SK-MEL-5 (cell line): ENCODE measurements at regions not wholly inside any gene's neighbourhood (a gene's known extent, or its start where the extent isn't known, plus 50 kb on each side); places are given as distances from the start of the nearest gene placed in this dataset.

ENCODE experiments used
- DNase-seq: peaks from one replicate; pipeline ENCODE4 v3.0.0-alpha.2; 2016; ENCODE audit warnings: low read depth, low spot score
- in situ Hi-C: cut with HindIII; loops from 2 replicates; pipeline ENCODE4 v1.10.0; 2016; ENCODE audit warnings: low sequenced_read_pairs, high pct_unique_total_duplicates, low pct_unique_long_range_greater_than_20kb

DNA sequence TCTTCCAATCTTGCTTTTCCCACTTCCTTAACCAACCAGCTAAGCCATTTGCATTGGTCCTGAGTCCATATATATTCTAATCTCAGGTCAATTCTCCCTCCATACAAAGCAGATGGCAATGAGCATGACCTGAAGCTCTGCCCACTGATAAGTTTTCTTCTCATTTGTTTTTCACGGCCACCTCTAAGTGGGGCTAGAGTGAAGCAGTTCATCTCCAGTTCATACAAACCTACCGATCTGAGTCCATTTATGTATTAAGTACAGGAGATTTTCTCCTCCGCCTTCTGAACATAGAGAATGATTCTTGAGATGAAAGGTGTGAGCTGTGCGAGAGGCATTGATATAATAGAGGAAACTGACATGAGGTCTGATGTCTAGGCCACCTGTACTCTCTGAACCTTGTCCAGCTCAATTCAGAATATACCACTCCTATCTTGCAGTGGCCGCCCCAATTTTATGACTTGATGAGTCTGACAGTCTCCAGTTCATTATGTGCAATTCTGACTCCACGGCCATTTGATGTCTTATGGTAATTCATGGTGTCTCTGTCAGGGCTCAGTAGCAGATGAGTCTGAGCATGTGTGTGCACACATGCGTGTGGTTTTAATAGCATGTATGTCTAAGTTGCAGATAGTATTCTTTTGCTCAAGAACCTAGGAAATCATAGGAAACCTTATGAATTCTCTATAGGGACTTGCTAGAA is 329.8 kb downstream of the PMP22 start:
- no peak for DNase-seq
- in situ Hi-C loops: no loop called here

DNA sequence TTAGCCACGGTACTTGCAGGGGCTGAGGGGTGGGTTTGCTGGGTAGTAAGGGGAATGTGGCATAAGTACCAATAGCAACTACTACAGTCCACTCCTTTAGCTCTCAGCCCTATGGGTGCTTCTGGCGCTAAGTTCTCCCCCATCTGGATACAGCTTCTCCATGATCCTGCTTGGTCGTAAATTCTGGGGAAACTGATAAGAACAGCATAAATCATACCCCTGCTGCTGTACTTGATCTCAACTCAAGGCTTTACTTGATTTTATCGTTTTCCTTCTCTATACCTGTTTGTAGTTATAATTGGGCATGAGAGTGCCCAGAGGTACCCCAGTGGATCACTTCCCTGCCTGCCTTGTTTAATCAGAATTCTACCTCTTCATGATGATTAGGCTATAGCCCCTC is 331.4 kb downstream of the PMP22 start:
- DNase-seq: no peak
- in situ Hi-C loops: no loop called here

DNA sequence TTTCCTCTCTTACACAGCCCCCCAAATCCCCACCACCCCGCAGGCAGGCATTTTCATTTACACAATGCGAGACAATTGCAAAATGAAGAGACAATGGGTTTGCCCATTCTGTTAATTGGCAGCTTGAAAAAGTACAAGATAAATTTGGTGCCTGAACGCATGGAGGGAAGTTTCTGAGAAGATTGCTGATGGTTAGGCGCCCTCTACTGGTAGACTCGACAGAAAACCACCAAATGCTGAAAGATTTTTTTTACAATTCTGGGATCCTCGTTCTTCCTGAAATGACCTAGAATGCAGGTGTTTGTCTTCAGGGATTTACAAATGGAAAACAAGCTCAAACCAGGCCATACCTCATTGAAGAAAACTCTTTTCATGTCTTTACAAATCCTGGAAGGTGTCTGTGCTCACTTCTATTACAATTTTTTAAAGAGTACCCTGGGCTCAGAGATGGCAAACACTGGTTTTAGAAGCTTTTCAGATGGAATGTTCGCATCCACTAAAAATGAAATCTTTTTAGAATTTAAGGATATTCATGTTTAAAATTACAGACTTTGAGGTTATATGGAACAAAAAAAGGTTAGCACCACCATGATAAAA is 338.5 kb downstream of the PMP22 start:
- in situ Hi-C loops: no loop called here
- peak; percentile 67 for DNase-seq

DNA sequence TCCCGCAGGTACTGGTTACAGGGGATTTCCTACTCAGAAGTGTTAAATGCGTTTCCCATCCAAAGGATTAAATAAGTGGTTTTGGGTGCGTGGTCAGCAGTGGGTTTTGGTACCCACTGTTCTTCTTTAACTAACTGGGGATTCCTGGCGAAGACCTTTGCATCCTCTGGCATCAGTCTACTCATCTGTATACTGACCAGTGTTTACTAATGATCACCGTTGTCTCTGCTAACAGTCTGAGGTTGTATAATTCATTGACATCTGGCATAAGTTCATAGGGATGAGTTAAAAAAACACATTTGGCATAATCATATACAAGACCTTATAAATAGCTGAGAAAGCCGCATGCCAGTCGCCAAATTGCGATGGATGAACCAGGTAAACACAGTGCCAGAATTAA is 339.1 kb downstream of the PMP22 start:
- DNase-seq: no peak
- in situ Hi-C loops: no loop called here

DNA sequence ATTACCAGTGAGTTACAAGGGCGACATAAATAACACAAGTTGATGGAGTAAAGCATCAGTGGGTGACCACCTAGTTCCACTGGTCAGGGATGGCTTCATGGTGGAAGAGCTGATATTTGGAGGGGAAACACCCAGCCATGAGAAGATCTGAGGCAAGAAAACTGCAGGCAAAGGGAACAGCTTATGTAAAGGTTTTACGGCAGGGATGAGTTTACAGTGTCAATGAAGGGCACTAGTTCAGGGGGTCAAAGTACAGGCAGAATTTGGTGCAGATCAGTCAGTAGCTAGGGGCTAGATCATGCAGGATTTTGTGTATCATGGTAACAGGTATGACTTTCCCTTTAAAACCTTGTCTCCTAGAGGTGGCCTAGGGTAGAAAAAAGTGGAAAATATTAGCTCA is 339.6 kb downstream of the PMP22 start:
- in situ Hi-C loops: no loop called here
- no peak for DNase-seq

DNA sequence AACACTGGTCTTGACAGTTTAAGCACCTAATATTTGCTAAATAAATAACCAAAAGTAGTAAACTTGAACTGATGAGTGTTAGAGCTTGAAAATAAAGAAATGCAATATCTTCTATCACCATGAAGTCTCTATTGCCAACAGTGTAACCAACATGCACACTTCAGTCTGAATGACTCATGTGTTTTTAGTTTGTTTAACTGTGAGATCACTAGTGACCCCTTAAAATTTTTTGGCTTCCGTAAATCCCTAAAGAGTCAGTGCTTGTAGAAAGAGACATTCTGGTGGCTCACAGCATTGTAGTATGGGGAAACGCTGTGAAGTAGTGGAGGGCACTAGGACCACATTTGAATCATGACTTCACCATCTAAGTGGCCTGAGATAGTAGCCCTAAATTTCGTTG is 341.1 kb downstream of the PMP22 start:
- no peak for DNase-seq
- in situ Hi-C loops: no loop called here

DNA sequence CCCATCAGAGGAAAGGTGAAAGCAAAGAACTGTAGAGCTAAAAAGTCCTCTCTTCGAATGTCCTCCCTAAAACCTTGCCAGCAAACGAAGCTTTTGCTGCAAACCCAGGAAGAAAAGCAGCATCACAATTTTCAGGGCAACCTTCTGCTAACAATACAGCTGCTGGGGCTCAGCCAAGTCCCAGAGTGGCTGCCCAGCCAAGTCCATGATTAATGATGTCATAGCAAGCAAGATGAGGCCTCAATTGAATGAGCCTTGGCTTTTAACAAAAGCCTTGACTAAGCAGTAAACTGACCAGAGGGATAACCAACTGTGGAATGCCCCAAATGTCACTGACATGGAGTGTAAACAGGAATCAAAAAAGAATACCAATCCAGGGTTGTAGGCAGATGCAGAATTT is 342.7 kb downstream of the PMP22 start:
- no peak for DNase-seq
- in situ Hi-C loops: no loop called here

DNA sequence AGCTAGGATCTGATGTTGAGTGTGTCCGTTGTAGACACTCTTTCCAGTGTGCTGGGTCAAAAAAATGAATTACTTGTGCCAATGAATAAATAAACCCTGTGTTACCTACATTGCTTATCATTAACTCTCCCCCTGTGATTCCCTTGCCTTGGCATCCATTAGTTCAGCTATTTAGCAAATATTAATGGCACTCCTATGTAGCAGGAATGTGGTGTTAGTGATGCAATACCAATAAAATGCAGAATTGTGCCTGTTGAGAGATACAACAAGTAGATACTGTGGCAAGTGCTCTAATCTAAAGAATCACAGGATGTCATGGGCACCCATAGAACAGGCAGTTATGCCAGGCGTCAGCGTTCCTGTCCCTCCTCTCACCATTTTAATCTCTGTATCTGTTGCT is 343.2 kb downstream of the PMP22 start:
- in situ Hi-C loops: no loop called here
- DNase-seq: no peak

DNA sequence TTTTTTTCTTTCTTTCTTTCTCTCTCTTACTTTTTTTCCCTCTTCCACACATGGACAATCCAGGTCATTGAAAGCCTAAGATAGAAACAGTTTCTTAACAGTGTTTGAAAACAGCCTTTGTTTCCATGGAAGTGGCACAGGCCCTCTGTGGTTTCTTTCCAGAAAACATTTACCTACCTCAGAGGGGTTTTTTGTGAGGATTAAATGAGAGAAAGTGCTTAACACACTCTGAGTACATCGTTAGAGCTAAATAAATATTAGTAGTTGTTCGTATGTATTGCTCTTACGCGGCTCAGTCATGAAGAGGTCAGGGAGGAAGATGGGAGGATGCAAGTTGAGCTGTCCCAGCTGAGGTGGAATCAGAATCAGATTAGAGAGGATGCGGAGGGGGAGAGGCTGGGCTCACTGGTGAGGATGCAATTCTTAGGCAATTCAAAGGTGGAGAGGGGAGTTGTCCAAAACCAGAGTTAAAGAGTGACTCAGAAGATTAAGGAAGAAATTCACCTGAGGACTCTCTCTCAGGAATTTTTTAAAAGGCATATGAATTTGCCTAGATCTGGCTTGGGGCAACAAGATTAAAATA is 345.4 kb downstream of the PMP22 start:
- in situ Hi-C loops: no loop called here
- no peak for DNase-seq

DNA sequence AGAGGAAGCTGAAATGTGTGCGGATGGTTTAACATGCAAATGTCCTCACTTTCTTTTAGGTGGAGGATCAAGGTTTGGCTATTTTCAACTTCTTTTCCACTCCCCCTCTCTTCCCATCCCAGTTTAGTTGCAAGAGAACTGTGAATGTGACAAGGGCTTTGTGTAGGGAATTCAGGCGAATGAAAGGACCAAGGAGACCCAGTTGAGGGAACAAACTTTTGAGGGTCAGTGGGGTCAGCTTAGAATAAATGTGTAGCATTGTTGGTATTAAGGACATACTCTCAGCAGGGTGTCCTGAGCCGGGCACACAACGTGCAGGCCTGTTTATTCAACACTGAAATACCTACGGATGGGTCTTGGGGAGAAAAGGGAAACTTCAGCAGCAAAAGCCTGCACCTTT is 346.0 kb downstream of the PMP22 start:
- in situ Hi-C loops: no loop called here
- no peak for DNase-seq

DNA sequence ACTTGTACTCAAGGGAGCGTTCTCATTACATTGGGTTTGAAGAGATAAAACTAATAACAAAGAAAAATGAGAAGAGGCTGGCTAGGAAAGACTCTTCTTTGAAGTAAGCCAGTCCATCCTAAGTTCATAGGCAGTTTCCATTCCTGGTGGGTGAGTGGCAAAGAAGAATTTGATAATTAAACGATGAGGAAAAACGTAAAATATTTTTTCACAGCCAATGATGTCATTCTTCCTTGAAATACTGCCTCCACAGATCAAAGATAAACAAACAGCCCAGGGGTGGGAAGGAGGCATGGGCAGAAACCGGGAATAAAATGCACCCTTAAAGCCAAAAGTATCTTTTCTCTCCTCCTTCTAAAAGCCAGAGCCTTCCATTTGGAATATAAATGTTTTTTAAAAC is 346.6 kb downstream of the PMP22 start:
- DNase-seq: no peak
- in situ Hi-C loops: no loop called here

DNA sequence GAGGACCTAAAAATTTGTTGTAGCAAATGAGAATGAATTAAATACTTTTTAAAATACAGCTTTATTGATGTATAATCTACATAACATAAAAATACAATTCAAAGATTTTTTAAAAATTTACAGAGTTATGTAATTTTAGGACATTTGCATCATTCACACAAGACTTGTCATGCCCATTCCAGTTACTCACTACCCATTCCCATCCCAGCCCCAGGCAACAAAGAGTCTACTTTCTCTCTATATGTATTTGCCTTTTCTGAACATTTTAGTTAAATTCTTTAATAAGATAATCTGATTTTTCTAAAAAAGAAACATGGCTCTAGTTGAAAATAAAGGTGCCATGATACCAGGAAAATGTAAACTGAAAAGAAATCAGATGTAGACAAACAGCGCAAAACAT is 354.2 kb downstream of the PMP22 start:
- in situ Hi-C loops: no loop called here
- no peak for DNase-seq

DNA sequence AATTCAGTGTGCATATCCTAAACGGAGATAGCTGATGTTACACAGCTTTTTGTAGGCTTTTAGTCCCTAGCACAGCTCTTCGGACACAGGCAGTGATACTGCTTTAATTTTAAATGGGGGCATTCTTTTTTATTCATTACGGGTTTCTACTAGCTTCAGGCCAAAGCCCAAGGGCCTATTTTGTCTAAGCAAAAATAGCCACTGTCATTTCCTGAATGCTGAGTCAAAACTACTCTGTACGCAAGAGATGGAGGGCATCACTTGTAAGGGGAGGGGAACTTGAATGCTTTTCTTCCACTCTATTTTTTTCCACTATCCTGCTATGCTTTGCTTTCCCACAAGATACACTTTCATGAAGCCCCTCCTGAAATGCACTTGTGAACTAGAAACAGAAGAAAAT is 360.7 kb downstream of the PMP22 start:
- no peak for DNase-seq
- in situ Hi-C loops: no loop called here

DNA sequence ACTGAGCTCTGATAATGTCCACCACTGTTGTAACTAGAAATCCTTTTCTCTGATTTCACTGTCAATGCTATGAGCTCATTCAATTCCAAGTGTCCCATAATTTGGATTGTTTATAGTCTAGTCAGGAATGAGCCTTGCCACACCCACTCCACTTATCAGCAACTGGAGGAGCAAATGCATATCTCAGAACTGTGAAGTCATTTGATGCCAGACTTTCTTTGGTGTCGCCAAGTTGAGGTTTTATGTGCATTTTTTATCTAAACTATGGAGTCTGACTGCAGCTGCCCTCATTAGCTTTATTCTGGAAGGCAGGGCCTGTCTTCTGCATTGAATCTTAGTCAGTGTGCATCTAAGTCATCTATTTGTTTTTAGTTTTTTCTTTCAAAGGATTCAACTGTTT is 361.3 kb downstream of the PMP22 start:
- no peak for DNase-seq
- in situ Hi-C loops: no loop called here

DNA sequence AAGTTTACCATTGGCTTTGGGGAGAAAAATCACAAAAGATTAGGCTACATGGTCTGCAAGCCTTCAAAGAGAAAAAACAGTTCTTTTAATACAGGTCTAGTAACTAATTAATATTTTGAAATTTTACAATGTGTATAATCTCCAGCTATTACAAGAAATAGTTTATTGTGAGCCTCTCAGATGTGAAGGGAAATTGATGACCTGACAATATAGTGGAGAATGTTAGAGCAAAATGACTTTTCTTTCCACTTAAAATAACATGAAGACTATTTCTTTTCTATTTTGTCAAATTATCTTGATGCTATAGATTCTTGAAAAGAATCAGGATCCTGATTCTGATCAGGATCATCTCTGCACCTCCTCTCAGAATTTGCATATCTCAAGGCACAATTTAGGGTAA is 362.3 kb downstream of the PMP22 start:
- no peak for DNase-seq
- in situ Hi-C loops: no loop called here

DNA sequence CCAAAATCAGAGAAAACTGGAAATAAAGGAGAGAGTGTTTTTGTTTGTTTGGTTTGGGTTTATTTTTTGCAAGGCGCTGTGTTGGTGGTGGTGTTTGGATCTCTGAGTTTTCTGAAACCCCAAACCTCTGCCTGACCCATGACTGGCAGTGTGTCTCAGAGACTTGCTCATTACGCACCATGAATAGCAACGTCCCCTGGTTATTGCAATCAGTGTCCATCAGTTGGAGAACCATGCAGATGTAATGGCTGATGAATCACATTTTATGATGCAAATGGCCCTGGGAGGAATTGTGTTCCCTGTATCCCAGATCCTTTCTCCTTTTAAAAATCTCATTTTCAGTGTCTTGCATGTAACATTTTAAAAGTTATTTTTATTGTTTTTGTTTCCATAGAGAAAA is 362.8 kb downstream of the PMP22 start:
- DNase-seq: no peak
- in situ Hi-C loops: no loop called here

DNA sequence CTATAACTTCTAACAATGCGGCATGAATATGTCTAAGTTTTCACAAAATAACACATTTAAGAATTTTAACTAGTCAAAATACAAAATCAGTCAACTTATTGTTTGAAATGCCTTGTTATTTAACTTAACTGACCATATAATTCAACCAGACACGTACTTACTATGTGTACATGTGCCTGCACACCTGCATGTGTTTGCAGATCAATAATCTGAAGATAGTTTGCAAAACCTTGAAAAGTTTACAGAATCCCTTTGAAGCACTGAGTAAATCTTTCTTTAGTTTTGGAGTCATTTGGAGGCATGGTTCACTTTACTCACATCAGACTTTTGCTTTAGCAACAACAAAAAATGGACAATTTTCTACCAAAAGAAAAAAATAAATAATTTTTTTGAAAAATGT is 363.8 kb downstream of the PMP22 start:
- in situ Hi-C loops: no loop called here

DNA sequence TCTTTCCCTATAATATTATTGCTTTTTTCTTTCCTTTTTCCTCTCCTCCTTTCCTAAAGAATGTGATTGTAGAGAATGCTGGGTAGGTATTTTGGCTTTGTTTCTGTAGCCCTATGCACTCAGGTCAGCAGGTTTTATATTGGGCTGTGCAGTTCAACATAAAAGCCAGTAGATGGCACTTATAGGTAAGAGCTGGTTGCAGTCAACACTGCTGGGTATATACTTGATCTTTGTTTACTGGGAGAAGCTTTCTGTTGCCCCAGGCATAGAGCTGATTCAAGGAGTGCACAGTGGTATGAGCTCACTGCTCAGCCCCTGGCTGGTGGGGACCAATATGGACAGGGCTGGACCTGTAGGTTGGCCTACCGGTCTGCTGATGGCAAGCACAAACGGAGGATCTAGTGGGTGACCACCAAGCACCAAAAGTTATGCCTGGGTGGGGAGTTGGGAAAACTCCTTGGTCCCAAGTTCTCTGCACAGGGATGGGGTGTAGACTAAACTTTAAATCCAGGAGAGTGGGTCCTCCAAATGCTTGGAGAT is 378.9 kb downstream of the PMP22 start:
- in situ Hi-C loops: no loop called here
- DNase-seq: peak; percentile 66

More for the DNA sequence above, 363.8 kb downstream of the PMP22 start:
- no peak for DNase-seq

DNA sequence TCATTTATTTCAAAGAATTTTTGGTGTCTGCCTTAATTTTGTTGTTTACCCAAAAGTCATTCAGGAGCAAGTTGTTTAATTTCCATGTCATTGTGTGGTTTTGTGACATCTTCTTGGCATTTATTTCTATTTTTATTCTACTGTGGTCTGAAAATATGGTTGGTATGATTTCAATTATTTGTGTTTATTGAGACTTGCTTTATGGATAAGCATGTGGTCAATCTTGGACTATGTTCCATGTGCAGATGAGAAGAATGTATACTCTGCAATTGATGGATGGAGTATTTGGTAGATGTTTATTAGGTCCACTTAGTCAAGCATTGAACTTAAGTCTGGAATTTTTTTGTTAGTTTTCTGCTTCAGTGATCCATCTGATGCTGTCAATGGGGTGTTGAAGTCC is 383.0 kb downstream of the PMP22 start:
- no peak for DNase-seq
- in situ Hi-C loops: no loop called here
